ENCODE measurements at regions not wholly inside any gene's neighbourhood (a gene's known extent, or its start where the extent isn't known, plus 50 kb on each side); places are given as distances from the start of the nearest gene placed in this dataset.

- Histone ChIP-seq H3K36me3 (ENCODE audit: insufficient read depth, low read length) (no peaks in the 10 kb centered on the region), H3K9me2 (ENCODE audit: insufficient read depth, low read length) (no peaks in the 10 kb centered on the region), H3K27ac (ENCODE audit: low read depth, low read length, poor library complexity, severe bottlenecking) (no peak overlapping the region), H3K79me2 (ENCODE audit: insufficient read depth, low read depth, low read length) (no peaks in the 10 kb centered on the region), H3K4me1 (ENCODE audit: insufficient read depth, low read length, poor library complexity, severe bottlenecking) (no peaks in the 10 kb centered on the region), H3K9me3 (ENCODE audit: low read length) (no peaks in the 10 kb centered on the region), H2AFZ (ENCODE audit: low read length) (no peak overlapping the region), H3K4me3 (ENCODE audit: low read depth, low read length, poor library complexity, severe bottlenecking) (no peak overlapping the region), H3K4me2 (ENCODE audit: low read length) (no peak overlapping the region), H4K20me1 (ENCODE audit: insufficient read depth, low read length) (no peaks in the 10 kb centered on the region)
- ChIA-PET POLR2A (no interaction called here), CTCF (ENCODE audit: unreplicated experiment) (no interaction called here)
- no peak for TF ChIP-seq EZH2phosphoT487 (IDR thresholded peaks at IDR 0.05; ENCODE audit: borderline replicate concordance, low read depth, low read length)
- no peak for TF ChIP-seq CTCF (conservative IDR thresholded peaks at IDR 0.05; ENCODE audit: low read length)
- intact Hi-C loops (cut with micrococcal nuclease; ENCODE audit: unreplicated experiment) = no loop called here
- BruUV-seq (replicated peaks) = no TSS peak
- DNase-seq (ENCODE audit: low spot score) = no peak
Measured at GRCh38 chr5:118678746-118679145, 309.6 kb downstream of the DTWD2 start.

GRCh38 chr5:118675247-118675646 lies 313.1 kb downstream of the DTWD2 start:
- intact Hi-C loops (cut with micrococcal nuclease; ENCODE audit: unreplicated experiment) = no loop called here
- Histone ChIP-seq H3K9me3 (ENCODE audit: low read length) (no peaks in the 10 kb centered on the region), H2AFZ (ENCODE audit: low read length) (no peak overlapping the region), H3K27ac (ENCODE audit: low read depth, low read length, poor library complexity, severe bottlenecking) (no peak overlapping the region), H3K4me1 (ENCODE audit: insufficient read depth, low read length, poor library complexity, severe bottlenecking) (no peaks in the 10 kb centered on the region), H3K9me2 (ENCODE audit: insufficient read depth, low read length) (no peaks in the 10 kb centered on the region), H3K4me2 (ENCODE audit: low read length) (no peak overlapping the region), H3K4me3 (ENCODE audit: low read depth, low read length, poor library complexity, severe bottlenecking) (no peak overlapping the region), H3K36me3 (ENCODE audit: insufficient read depth, low read length) (no peaks in the 10 kb centered on the region), H4K20me1 (ENCODE audit: insufficient read depth, low read length) (no peaks in the 10 kb centered on the region), H3K79me2 (ENCODE audit: insufficient read depth, low read depth, low read length) (no peaks in the 10 kb centered on the region)
- TF ChIP-seq CTCF (conservative IDR thresholded peaks at IDR 0.05; ENCODE audit: low read length) (no peak), EZH2phosphoT487 (IDR thresholded peaks at IDR 0.05; ENCODE audit: borderline replicate concordance, low read depth, low read length) (no peak)
- ChIA-PET POLR2A (no interaction called here), CTCF (ENCODE audit: unreplicated experiment) (no interaction called here)
- no peak for DNase-seq (ENCODE audit: low spot score)
- no TSS peak for BruUV-seq (replicated peaks)

- Histone ChIP-seq H4K20me1 (ENCODE audit: insufficient read depth, low read length) (no peaks in the 10 kb centered on the region), H3K36me3 (ENCODE audit: insufficient read depth, low read length) (no peaks in the 10 kb centered on the region), H3K9me3 (ENCODE audit: low read length) (no peaks in the 10 kb centered on the region), H3K4me2 (ENCODE audit: low read length) (no peak overlapping the region), H3K4me1 (ENCODE audit: insufficient read depth, low read length, poor library complexity, severe bottlenecking) (no peaks in the 10 kb centered on the region), H3K27ac (ENCODE audit: low read depth, low read length, poor library complexity, severe bottlenecking) (no peak overlapping the region), H2AFZ (ENCODE audit: low read length) (no peak overlapping the region), H3K9me2 (ENCODE audit: insufficient read depth, low read length) (no peaks in the 10 kb centered on the region), H3K79me2 (ENCODE audit: insufficient read depth, low read depth, low read length) (no peaks in the 10 kb centered on the region), H3K4me3 (ENCODE audit: low read depth, low read length, poor library complexity, severe bottlenecking) (no peak overlapping the region)
- CTCF ChIA-PET (ENCODE audit: unreplicated experiment) = no interaction called here
- POLR2A ChIA-PET = interaction anchor here (0.6 kb wide), 1 partner anchor 33 kb away, joined by 3 read pairs; no protein-coding TSS in a partner anchor
- TF ChIP-seq CTCF (conservative IDR thresholded peaks at IDR 0.05; ENCODE audit: low read length) = no peak
- no peak for TF ChIP-seq EZH2phosphoT487 (IDR thresholded peaks at IDR 0.05; ENCODE audit: borderline replicate concordance, low read depth, low read length)
- no peak for DNase-seq (ENCODE audit: low spot score)
- intact Hi-C loops (cut with micrococcal nuclease; ENCODE audit: unreplicated experiment) = no loop called here
- BruUV-seq (replicated peaks) = no TSS peak
Measured at GRCh38 chr5:118657576-118657975, 330.8 kb downstream of the DTWD2 start.
